Suprapubic skin (tissue), 4 donors: ENCODE measurements at regions not wholly inside any gene's neighbourhood (a gene's known extent, or its start where the extent isn't known, plus 50 kb on each side); places are given as distances from the start of the nearest gene placed in this dataset.

Experiments
- DNase-seq, 2 donors: peaks; one replicate each; pipeline ENCODE4 v3.0.0-alpha.2; 2019; ENCODE audit warnings: low spot score in 2 of 2
- H3K27ac ChIP-seq: fragments of 200-600 bp; sonication (generic); one replicate; pipeline ENCODE4 v1.5.1; 2019
- H3K27me3 ChIP-seq: fragments of 200-600 bp; sonication (generic); one replicate; pipeline ENCODE4 v1.5.1; 2019
- H3K36me3 ChIP-seq: fragments of 200-600 bp; sonication (generic); one replicate; pipeline ENCODE4 v1.5.1; 2019
- H3K4me1 ChIP-seq: fragments of 200-600 bp; sonication (generic); one replicate; pipeline ENCODE4 v1.5.1; 2019
- H3K4me3 ChIP-seq: fragments of 200-600 bp; sonication (generic); one replicate; pipeline ENCODE4 v1.5.1; 2019; ENCODE audit warnings: mild to moderate bottlenecking
- H3K9me3 ChIP-seq: fragments of 200-600 bp; sonication (generic); one replicate; pipeline ENCODE4 v1.5.1; 2019
- EP300 ChIP-seq: sonication (generic); formaldehyde crosslinking; IDR thresholded peaks from one replicate; pipeline ENCODE4 v1.6.1; 2017; ENCODE audit warnings: antibody characterized with exemption
- POLR2A ChIP-seq, 2 donors: fragments of 450-650 bp; IDR thresholded peaks; one replicate each; pipeline ENCODE4 v1.6.1; 2017; ENCODE audit warnings: antibody characterized with exemption in 2 of 2, mild to moderate bottlenecking in 2 of 2, moderate library complexity in 2 of 2
- POLR2AphosphoS5 ChIP-seq, 3 donors: sonication (generic); formaldehyde crosslinking; IDR thresholded peaks; one replicate each; pipeline ENCODE4 v1.6.1; 2017; ENCODE audit warnings: antibody characterized with exemption in 3 of 3
- WGBS: methylation state at CpG from one replicate; pipeline ENCODE4 v1.1.5; 2018; 5-methylcytosine and 5-hydroxymethylcytosine counted together
- TF ChIP-seq, protein P1 (sequence below), 2 donors: fragments of 200-600 bp in 1 of 2; fragments of 450-650 bp in 1 of 2; sonication (generic) in 1 of 2; IDR thresholded peaks; one replicate each; pipeline ENCODE4 v1.5.1; 2016 to 2019; ENCODE audit warnings: antibody characterized with exemption in 2 of 2, mild to moderate bottlenecking in 1 of 2, moderate library complexity in 1 of 2

DNA sequence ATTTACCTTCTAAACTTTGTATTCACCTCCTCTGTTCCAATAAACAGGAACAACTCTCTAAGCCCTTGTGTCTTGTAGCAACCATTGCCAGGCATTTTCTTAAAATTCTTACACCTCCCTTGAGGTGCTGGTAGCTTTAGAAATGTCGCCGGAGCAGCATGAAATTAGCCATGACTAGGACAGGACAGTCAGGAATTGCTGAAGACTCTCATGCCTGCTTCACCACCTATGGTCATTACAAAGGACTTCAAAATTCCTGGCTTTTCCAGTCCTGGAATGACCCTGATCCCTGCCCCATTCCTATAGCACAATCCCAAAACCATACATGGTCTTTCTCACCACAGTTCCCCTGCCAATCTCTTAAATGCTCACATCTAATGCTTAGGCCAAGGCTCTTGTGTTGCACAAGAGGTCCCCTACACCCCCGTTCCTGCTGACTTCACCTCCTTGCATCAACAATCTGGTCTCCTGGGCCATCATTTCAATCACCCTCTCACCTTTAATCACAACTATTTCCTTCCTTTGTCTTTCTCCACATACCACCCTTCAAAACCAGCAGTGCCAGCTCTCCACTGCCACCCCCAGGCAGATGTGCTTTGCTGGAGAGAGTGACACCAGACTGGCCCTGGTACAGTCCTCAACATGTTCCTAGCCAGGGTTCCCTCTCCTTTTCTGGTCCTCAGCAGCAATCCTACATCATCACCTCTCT is 113.2 kb upstream of the TJP1 start:
- Histone ChIP-seq H3K36me3 (no peaks in the 10 kb centered on the region), H3K27me3 (no peaks in the 10 kb centered on the region), H3K4me3 (no peak overlapping the region), H3K27ac (no peak overlapping the region), H3K4me1 (no peaks in the 10 kb centered on the region), H3K9me3 (no peaks in the 10 kb centered on the region)
- 89% methylated on average over 3 of the region's 3 CpGs for WGBS
- TF ChIP-seq POLR2AphosphoS5 (IDR thresholded peaks at IDR 0.05) (no peak), POLR2A (IDR thresholded peaks at IDR 0.05) (no peak), EP300 (no peak)
- TF ChIP-seq, protein P1, sequence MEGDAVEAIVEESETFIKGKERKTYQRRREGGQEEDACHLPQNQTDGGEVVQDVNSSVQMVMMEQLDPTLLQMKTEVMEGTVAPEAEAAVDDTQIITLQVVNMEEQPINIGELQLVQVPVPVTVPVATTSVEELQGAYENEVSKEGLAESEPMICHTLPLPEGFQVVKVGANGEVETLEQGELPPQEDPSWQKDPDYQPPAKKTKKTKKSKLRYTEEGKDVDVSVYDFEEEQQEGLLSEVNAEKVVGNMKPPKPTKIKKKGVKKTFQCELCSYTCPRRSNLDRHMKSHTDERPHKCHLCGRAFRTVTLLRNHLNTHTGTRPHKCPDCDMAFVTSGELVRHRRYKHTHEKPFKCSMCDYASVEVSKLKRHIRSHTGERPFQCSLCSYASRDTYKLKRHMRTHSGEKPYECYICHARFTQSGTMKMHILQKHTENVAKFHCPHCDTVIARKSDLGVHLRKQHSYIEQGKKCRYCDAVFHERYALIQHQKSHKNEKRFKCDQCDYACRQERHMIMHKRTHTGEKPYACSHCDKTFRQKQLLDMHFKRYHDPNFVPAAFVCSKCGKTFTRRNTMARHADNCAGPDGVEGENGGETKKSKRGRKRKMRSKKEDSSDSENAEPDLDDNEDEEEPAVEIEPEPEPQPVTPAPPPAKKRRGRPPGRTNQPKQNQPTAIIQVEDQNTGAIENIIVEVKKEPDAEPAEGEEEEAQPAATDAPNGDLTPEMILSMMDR (IDR thresholded peaks at IDR 0.05) = no peak
- DNase-seq = no peak

DNA sequence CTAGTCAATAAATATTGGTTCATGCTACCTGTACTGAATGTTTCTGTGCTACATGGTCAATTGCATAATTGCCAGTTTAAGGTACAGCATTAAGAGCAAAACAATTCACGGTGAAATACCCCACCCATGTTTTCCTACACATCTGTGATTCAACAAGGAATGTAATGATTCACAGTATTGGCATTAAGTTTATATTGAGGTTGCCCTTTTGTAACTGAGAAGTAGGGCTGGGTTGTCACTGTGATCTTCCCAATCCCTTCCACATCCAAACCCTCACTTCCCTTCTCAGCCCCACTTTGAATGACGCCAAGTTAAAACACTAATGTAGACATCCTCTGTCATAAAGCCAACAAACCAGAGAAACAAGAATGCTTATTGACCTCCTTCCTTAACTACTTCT is 112.0 kb upstream of the TJP1 start:
- no peak for DNase-seq
- 44% methylated on average over 2 of the region's 2 CpGs for WGBS
- Histone ChIP-seq H3K4me3 (no peak overlapping the region), H3K27me3 (no peaks in the 10 kb centered on the region), H3K27ac (no peak overlapping the region), H3K4me1 (no peaks in the 10 kb centered on the region), H3K9me3 (no peaks in the 10 kb centered on the region), H3K36me3 (no peaks in the 10 kb centered on the region)
- no peak for TF ChIP-seq POLR2AphosphoS5 (IDR thresholded peaks at IDR 0.05)
- no peak for TF ChIP-seq POLR2A (IDR thresholded peaks at IDR 0.05)
- no peak for TF ChIP-seq EP300
- TF ChIP-seq, protein P1 (IDR thresholded peaks at IDR 0.05) = no peak

DNA sequence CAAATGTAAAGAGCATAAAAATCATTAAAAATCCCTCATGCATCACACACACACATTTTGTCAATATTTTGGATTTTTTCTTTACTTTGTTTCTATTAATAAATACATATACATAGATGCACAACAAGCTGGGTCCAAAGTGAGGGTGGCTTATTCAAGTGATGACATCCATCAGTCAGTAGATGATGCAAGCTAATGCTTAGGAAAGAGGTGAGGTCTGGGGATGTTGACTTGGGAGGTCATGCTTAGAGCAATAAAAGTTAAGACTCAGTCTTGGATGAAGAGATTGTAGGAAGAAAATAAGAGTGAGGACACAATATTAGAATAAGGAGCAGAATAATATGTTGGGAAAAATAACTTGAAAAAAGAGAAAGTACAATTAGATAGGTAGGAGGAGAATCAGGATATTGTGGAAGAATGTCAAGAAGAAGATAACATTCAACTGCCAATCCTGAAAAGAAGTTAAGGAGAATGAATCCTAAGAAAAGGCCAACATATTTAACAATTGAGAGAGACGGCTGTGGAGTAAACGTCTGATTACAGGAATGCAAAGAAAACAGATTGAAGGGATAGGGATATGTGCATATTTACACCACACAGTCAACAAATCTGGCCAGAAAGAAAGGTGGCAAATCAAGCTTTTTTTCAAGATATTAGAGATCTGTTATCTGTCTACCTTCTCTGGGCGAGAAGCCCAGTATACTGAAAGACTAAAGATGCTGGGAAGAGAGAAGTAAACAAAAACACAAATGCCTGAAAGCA is 111.0 kb upstream of the TJP1 start:
- Histone ChIP-seq H3K4me1 (no peaks in the 10 kb centered on the region), H3K36me3 (no peaks in the 10 kb centered on the region), H3K9me3 (no peaks in the 10 kb centered on the region), H3K4me3 (no peak overlapping the region), H3K27ac (no peak overlapping the region), H3K27me3 (no peaks in the 10 kb centered on the region)
- TF ChIP-seq EP300 (no peak), POLR2AphosphoS5 (IDR thresholded peaks at IDR 0.05) (no peak), POLR2A (IDR thresholded peaks at IDR 0.05) (no peak)
- TF ChIP-seq, protein P1 (IDR thresholded peaks at IDR 0.05) = no peak
- 67% methylated on average over 3 of the region's 3 CpGs for WGBS
- DNase-seq = no peak

DNA sequence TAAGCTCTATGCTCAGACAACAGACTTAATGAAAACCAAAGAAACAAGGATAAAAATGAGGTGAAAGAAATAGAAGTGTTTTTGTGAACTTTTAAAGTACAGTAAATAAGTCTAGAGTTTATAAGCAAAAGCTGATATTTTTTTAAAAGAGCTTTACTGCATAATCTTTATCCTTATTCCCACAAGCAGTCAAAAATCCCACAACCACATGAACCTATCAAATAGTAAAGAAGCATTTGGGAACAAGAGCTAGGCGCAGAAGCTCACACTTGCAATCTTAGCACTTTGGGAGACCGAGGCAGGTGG is 103.8 kb upstream of the TJP1 start:
- Histone ChIP-seq H3K9me3 (no peaks in the 10 kb centered on the region), H3K27ac (no peak overlapping the region), H3K4me1 (no peaks in the 10 kb centered on the region), H3K36me3 (no peaks in the 10 kb centered on the region), H3K4me3 (no peak overlapping the region), H3K27me3 (no peaks in the 10 kb centered on the region)
- WGBS = 91% methylated on average over 2 of the region's 2 CpGs
- no peak for DNase-seq
- TF ChIP-seq, protein P1 (IDR thresholded peaks at IDR 0.05) = no peak
- TF ChIP-seq POLR2AphosphoS5 (IDR thresholded peaks at IDR 0.05) (no peak), EP300 (no peak), POLR2A (IDR thresholded peaks at IDR 0.05) (no peak)

DNA sequence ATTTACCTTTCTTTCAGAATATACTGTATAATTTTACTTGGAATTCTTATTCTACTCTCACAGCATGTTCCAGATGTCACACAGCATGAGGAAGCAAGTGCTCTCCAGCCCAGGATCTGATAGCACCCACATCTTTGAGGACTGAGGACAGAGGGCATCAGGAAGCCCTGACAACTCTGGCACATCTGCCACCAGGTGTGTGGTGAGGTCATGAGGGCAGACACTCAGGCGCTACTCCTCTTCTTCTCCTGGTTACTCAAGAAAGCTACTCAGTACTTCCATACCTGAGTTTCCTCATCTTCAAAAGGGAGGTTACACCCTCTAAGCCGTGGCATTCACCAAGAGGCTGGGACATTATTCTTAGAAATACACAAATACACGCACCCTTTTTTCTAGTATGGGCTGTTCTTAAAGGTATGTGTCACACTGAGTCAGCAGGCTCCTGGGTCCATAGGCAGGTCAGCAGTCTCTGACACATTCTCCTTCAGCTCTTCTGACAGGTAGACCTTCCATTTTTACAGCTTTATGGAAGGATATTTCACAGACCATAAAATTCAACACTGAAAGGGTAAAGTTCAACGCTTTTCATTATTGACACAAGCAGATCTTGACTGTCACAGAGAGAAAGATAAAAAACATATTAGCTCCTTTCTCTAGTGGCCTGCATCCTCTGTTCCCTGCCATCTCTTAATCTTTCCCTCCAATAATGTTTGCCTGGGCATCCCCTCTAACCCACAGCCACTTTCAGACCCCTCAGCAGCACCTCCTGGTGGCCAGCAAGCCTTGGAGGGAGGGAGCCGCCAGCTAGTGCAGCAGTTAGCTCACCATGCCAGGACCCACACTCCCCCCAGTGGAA is 103.2 kb upstream of the TJP1 start:
- Histone ChIP-seq H3K27me3 (no peaks in the 10 kb centered on the region), H3K27ac (no peak overlapping the region), H3K36me3 (no peaks in the 10 kb centered on the region), H3K4me1 (no peaks in the 10 kb centered on the region), H3K4me3 (no peak overlapping the region), H3K9me3 (no peaks in the 10 kb centered on the region)
- DNase-seq = no peak
- 62% methylated on average over 5 of the region's 5 CpGs for WGBS
- TF ChIP-seq, protein P1 (IDR thresholded peaks at IDR 0.05) = peak in 1 of 2 donors; percentile 41
- TF ChIP-seq POLR2A (IDR thresholded peaks at IDR 0.05) = no peak
